Daoy (cell line): ENCODE measurements at regions not wholly inside any gene's neighbourhood (a gene's known extent, or its start where the extent isn't known, plus 50 kb on each side); places are given as distances from the start of the nearest gene placed in this dataset.

ENCODE experiments used
- DNase-seq: peaks from one replicate; pipeline ENCODE4 v3.0.0-alpha.2; 2015; ENCODE audit warnings: low read depth

DNA sequence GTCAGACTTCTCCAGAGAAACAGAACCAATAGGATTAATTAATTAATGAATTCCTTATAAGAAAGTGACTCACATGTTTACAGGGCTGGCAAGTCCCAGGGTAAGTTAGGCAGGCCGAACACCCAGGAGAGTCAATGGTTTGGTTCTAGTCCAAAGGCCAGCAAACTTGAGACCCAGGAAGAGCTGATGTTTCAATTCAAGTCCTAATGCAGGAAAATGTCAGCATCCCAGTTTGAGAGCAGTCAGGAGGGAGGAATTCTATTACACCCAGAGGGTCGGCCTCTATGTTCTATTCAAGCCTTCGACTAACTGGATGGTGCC is 466.0 kb downstream of the INSC start:
- DNase-seq = no peak

DNA sequence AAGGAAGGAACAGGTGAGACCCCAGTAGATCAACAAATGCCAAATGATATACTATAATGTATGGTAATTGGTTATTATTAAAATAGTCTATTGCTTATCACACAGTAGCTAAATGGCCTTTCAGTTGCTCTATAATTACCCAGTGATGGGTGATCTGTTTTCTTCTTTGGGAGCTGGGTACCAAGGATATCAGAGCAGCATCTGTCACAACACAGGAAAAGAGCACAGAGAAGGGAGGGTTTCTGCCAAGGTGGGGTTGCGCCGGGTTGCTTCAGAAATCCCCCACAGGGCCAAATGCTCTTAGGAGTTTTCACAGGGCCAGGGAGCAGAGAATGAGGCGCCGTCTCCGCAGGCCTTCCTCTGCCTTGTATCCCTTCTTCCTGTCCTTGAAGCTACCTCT is 469.4 kb downstream of the INSC start:
- no peak for DNase-seq

DNA sequence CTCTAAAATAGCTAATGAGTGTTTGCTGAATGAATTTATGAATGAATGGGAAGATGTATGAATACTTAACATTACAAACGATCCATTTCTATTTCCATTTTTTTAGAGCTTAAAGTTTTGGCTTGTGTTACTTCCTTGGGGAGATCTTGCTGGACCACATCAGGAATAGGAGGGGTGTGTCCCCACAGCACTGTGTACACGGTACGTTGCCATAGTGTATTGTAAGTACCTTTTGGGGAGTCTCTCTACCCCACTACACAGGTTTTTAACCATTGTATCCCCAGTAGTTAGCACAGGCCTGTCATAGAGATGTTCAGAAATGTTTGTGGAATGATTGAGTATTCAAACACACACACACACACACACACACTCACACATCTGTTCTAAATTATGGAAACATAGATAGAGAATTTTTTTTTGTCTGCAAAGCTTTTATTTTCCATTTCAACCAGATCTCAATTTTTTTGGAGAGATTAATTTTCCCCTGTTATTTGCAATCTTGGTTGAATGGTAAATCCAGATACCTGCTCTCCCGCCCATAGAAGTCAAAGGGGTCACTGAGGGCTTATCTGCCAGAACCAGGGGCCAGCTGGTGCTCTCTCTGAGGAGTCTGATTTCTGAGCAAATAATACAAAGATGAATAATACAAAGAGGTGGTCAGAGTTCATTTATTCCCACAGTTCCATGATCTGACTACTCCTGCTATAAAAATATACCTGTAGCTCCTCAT is 471.0 kb downstream of the INSC start:
- DNase-seq = no peak

DNA sequence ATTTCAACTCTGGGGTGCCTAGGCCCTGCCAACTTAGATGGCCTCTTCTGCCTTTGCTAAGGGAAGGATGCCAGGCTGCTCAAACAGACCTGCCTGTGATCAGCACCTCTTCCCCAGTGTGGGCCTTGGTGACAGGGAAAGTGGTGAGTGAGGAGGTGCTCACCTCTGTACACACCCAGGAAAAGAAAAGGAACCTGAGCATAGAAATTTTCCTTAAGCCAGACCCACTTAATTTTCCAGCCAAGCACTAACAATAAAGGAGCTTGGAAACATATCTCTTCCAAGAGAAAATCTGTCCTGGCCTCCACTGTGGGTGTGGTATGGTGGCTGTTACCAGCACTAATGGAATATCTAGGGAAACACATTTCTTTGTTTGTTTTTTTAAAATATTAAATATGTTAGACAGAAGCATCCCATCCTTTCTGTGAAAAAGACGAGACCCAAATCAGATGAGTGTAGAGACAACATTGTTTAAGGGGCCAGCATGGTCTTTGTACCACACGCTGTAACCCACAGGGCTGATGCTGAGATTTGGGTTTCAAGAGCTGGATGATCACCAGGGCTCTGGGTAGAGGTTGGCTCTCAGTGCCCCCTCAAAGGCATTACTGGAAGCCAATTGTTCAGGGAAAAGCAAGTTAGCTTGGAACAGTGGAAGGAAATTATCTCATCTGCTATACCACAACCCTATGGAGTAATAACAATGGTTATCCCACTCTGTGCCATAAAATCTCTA is 472.2 kb downstream of the INSC start:
- no peak for DNase-seq

DNA sequence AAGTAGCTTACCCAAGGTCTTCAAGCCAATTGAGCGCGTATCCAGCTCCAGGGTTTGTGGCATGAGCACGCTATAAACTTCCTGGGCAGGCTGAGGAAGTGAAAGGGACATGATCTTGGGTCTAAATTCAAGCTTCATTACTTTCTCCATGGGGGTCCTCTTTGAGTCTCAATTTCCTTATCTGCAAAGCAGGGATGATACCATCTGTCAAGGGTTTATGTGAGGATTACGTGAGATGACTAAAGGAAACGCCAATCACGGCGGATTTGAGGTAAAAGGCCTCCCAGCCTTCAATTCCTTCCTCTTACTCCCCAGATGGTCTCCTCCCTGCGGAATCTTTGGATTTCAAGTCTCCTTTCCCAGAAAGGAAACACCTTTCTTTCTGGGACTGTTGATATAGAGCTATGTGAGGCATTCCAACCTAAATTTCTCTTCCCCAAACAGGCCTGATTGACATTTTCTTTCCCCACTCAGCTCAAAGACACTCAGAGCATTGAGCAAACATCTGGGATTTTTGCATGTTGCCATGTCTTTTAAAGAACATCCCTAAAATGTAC is 474.4 kb downstream of the INSC start:
- DNase-seq = no peak

DNA sequence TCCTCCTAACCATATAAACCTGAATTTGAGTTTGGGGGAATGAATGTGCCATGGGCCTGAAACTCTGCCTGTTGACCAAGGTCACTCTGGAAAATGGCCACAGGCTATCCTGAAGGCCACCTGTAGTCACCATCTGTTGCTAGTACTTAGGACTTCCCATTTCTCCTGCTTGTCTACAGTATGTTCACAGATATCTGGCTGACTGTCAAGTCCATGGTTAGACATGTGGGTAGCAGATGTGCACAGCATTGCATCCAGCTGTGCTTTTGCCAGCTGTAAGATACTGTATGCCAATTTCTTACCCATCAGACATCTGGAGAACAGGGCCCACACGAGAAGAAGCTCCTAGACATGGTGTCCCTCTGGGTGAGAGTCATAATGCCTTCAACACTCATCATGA is 475.4 kb downstream of the INSC start:
- DNase-seq = no peak

DNA sequence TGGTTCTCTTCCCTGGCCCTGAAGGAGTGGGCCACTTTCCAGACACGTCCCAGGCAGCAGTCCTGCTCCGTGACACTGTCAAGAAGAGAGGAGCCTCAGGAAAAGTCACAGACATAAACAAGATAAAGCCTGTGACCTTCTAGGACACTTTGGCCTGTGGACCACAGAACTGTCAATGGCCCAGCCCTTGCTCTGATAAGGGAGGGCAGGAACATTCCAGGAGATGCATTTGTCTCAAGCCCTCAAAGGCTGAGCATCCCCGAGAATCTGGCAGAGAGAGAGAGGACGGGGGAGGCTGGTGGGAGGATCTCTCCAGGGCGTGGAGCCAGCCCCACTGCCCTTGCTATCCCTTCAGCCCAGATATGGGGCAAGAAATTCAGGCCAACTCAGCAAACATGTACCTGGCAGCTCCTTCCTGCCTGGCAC is 476.4 kb downstream of the INSC start:
- DNase-seq = no peak

DNA sequence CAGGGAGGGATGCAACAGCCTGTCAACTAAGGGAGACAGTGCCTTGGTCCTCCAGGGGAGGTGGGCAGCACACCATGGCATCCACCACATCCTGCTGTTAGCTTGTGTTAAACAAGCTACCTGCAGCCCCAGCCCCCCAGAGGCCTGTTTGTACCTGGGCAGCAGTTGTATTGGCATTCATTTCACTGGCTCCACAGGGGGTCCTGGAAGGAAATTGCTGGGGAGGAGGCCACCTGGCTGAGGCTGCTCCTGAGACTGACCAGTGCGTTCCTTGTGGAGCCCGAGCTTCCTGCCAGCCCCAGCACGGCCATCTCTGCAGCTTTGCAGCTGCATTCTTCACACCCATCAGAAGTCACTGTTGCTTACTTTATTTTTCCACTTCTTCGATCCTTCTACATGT is 479.9 kb downstream of the INSC start:
- DNase-seq = no peak

DNA sequence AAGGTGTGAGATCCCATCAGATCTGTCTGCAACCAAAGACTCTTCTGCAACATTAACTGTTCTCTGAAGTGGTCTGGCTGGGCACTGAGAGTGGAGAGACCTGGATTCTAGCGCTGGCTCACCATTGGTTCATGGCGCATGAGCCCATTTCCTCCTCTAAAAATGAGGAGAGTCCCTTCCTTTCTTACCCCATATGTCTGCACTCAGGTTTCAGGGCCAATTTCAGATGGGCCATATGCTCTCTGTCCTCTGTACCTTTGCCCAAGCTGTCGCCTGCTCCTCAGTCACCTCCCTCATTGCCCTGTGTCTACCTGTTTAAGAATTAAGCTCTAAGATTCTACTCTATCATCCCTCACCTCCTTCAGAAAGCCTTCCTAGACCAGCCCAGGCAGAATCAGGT is 484.7 kb downstream of the INSC start:
- no peak for DNase-seq

DNA sequence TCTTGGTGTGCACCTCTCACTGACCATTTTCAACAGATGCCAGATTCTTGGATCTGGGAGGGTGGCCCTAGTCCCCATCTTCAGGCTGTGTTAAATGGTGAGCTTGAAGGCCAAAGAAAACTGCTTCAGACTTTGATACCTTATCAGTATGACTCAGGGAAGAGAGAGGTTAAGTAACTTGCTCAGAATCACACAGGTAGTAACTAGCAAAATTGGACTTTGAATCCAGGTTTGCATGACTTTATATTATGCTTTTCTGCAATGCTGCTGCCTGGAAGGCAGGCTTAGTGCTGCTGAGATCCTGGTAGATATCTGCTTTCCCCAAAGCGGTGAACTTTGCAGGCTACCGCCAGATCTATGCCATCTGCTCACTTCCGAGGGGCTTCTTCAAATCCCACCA is 487.3 kb downstream of the INSC start:
- DNase-seq = no peak

DNA sequence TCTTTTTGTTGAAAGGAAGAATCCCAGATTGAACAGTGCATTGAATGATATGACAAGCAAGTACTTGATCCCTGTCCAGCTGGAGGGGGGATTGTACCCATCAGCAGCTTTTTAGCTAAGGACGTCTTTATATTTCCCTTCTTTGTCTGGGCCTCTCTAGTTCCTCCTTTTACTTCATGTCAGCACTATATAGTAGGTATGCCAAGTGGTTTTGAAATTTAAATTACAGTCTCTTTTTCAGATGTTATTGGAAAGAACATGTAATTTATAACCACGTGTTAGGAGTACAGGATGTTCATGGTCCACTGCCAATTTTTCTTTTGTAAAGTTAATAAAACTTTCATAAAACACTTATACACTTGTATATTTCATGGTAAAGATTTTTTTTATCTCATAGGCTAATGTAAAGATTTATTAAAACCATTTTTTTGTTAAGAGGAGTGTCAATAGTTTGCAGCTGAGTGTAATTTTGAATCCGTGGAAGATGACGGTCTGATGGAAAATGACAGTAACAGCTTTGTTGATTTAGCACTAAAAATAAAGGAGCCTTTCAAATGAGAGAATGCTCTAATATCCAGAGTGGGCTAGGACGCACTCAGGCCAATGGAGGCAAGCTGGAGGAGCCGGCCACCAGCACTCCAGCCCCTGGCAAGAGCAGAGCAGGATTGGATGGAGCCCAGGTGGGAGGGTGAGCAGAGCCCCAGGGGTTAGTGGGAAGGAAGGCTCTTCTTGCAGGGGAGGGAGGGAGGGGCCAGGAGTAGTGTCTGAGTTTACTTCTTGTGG is 488.3 kb downstream of the INSC start:
- no peak for DNase-seq

DNA sequence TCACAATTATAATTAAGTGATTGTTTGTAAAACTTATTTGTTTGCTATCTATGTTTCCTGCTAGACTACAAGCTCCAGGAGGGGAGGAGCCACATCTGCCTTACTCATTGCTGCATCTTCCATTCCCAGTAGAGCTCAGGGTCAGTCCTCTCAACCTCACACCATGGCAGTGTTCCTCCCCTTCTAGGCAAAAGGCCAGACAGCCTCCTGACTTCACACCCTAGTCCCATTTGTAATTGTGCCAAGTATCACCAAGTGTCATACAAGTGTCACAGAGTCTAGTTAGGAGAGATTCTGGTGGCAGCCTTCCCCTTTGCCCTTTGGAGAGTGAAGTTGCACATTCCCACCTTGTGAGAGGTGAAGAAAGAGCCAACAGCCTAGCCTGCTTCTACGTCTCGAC is 490.4 kb downstream of the INSC start:
- no peak for DNase-seq

DNA sequence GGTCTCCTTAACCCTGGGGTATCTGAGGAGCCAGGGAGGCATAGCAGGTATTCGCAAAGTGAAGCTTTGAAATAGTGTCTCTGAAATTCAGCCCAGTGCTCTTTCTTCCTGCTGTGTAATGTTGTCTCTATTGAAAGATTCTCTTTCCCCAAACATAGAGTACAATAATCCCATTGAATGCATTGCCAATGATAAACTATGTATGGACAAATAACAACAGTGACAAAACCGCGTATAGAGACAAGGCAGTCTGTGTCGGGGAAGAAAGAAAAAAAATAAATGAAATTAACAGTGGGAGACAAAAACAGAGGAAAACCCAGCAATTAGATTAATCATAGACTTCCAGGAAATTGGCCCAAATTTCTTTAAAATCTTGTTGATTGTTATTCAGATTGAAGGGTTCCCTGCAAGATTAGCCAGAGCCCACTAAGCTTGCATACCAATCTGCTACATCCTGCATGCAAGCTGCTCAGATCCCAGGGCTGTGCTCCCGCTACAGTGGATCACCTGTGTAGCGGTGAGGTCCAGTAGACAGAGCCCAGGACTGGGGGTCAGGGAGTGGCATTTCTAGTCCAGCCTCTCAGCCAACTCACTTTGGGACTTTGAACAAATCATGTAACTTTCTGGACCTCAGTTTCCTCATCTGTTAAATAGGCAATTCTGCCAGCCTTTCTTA is 492.8 kb downstream of the INSC start:
- no peak for DNase-seq

DNA sequence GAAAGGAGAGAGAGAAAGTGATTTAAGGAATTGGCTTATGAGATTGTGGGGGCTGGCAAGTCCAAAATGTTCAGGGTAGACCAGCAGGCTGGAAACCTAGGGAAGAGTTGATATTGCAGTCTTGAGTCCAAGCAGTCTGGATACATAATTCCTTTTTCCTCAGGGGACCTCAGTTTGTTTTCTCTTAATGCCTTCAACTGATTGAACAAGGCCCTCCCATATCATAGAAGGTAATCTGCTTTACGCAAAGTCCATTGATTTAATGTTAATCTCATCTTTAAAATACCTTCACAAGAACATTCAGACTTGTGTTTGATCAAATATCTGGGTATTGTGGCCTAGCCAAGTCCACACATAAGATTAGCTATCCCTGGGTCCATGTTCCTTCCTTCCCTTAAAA is 494.7 kb downstream of the INSC start:
- DNase-seq = no peak

DNA sequence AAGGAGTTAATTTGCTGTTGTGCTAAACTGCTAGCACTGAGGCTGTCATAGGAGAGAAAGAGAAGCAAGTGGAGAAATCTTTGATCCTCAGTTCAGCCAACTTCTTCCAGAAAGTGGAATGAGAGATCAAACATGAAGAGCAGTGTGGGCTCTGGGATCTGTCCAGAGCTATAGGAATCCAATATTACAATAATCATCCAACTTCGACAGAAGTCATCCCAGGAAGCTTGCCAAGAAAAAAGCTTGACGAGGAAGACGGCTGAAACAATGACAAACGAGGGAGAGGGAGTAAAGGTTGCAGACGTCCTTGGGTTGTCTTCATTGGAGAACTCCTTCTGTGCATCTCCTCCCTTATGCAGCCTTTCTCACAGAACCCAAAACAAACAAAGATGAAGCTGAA is 496.2 kb downstream of the INSC start:
- DNase-seq = no peak

DNA sequence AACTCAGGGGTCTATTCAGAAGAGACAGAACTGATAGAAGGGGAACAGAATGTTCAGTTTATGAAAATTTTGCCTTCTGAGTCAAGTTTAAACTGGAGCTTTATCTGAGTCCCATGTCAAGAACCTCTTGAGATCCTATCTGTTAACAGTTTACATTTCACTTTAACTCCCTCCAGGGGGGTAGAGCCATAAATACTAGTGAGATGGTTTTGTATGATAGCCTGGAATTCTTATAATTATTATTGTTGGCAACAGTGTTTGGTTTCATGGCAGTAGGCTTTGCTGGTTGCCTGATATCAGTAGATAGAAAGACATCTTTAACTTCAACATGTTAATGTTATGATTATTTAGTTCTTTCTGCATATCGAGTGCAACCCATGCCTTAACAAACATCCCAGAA is 498.5 kb downstream of the INSC start:
- DNase-seq = peak; percentile 9

DNA sequence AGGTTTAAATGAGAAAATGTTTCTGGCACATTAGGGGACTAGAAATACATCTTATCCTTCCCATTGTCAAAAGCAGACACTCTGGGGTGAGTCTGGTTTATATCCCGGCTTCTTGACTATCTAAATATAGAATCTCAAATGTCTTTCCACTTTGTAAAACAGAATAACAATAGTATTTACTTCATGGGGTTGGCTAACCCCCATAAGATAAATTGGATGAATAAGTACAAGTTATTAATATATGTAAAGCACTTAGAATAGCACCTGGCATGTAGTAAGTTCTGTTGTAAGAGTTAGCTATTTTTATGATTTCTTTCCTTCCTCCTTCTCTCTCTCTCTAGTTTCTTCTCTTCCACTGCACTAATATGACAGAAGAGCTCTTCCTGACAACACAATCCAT is 499.1 kb downstream of the INSC start:
- no peak for DNase-seq

DNA sequence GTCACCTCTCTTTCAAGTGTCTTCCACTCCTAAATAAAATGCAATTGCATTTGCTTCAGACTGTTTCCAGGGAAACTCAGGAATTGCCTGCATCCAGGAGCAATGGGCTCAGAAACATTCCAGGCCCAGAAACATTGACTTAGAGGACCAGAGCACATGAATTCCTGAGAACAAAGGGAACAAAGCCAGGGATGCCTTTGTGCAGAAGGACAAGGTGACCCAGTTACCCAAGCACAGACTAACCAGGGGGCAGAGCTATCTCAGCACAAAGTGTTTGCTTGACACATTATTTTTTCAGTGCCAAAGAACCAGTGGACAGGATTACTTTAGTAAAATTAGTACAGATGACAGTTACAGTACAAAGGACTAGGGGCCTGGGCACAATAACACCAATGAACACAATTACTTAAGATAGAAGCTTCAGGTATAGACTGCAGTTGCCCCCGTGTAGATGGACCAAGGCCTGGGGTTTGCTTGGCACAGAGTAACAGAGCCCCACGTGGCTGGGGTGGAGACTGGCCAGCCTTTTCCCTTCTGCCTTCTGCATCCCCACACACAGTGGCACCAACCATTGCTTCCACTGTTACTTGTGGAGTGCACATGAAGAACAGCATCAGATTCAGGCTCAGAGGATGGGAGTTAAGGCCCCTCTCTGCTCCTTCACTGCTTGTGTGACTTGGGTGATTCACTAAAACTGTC is 500.8 kb downstream of the INSC start:
- no peak for DNase-seq

DNA sequence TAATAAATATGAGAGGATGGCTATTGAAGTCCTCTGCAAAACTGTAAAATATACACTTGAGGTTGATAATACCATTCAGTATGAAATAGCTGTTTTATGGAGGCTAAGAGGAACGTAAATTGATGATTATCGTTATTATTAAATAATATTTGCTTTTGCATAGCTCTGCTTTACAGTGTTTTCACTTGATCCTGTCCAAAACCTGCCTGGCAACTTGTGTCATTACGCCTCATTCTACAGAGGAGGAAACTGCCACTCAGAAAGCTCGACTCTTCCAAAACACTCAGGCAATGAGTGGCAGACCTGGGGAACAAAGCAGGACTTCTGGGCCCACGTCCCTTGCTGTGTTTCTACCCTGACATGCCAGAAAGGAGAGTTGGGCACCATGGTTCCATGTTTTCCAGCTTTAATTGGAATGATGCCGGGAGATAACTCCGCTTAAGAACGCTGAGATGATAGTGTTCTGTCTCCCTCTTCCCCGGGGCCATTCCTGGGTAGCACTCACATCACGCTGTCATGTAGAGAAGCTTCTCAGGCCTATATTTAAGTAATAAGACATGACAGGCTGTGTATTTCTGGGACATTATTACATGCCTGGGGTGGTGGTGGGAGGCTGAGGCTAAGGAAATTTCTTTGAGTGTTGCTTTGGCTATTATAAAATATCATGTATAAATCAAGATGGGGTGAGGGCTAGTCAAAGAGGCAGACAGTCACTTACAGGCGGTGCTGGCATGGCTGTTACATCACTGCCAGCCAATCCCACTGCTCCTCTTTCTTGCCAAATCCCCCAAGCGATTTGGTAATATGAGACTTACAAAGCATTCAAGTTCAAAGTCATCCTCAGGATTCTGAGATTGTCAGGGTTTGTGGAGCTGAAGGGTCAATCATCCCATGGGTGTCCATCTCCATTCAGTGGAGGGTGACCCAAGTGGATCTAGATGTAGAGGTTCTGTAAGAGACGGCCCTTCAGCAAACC is 501.7 kb downstream of the INSC start:
- no peak for DNase-seq

DNA sequence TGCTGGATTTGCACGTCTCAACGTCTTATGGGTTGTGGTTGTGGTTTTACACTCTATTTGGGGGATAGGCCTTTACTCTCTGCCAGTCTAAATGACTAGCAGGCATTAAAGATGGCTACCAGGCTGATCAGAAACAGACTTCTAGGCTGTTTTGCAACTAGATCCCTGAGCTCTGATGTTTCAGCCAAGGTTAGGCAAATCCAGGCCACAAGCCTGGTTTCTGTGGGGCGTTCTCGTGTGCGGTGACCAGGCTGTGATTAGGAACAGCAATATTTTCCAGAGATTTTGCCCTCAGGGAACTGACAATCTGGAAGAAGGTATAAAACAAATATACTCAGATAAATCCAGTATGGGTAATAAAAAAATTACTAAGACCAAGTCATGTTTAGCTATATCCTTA is 502.4 kb downstream of the INSC start:
- no peak for DNase-seq
